LHCN-M2 (cell line): ENCODE measurements at regions not wholly inside any gene's neighbourhood (a gene's known extent, or its start where the extent isn't known, plus 50 kb on each side); places are given as distances from the start of the nearest gene placed in this dataset.

Source experiments
- DNase-seq: peaks from one replicate; pipeline ENCODE4 v3.0.0-alpha.2; 2012; ENCODE audit warnings: low read depth

GRCh38 chr7:10677211-10677610, 296.5 kb upstream of the PHF14 start:
- no peak for DNase-seq

- no peak for DNase-seq
Measured at GRCh38 chr7:10677668-10678232, 295.9 kb upstream of the PHF14 start.

- DNase-seq: no peak
Measured at GRCh38 chr7:10684606-10685005, 289.1 kb upstream of the PHF14 start.

GRCh38 chr7:10685040-10685439, 288.6 kb upstream of the PHF14 start:
- DNase-seq: no peak

- no peak for DNase-seq
Measured at GRCh38 chr7:10688544-10688943, 285.1 kb upstream of the PHF14 start.

GRCh38 chr7:10696064-10696463, 277.6 kb upstream of the PHF14 start:
- no peak for DNase-seq

GRCh38 chr7:10703059-10703458, 270.6 kb upstream of the PHF14 start:
- no peak for DNase-seq

- no peak for DNase-seq
Measured at GRCh38 chr7:10703981-10704380, 269.7 kb upstream of the PHF14 start.

- no peak for DNase-seq
Measured at GRCh38 chr7:10704653-10705052, 269.0 kb upstream of the PHF14 start.

- no peak for DNase-seq
Measured at GRCh38 chr7:10706875-10707493, 266.7 kb upstream of the PHF14 start.

GRCh38 chr7:10707519-10707918, 266.2 kb upstream of the PHF14 start:
- no peak for DNase-seq

GRCh38 chr7:10708447-10708846, 265.2 kb upstream of the PHF14 start:
- DNase-seq: peak; percentile 5

- no peak for DNase-seq
Measured at GRCh38 chr7:10718768-10719167, 254.9 kb upstream of the PHF14 start.

GRCh38 chr7:10720042-10720441, 253.6 kb upstream of the PHF14 start:
- DNase-seq: no peak

- DNase-seq: no peak
Measured at GRCh38 chr7:10721289-10721688, 252.4 kb upstream of the PHF14 start.

- no peak for DNase-seq
Measured at GRCh38 chr7:10723832-10724231, 249.8 kb upstream of the PHF14 start.

GRCh38 chr7:10724449-10724848, 249.2 kb upstream of the PHF14 start:
- no peak for DNase-seq

GRCh38 chr7:10727636-10728035, 246.0 kb upstream of the PHF14 start:
- no peak for DNase-seq

- no peak for DNase-seq
Measured at GRCh38 chr7:10731253-10731773, 242.4 kb upstream of the PHF14 start.

GRCh38 chr7:10733747-10734146, 239.9 kb upstream of the PHF14 start:
- DNase-seq: no peak

- no peak for DNase-seq
Measured at GRCh38 chr7:10734595-10734994, 239.1 kb upstream of the PHF14 start.

GRCh38 chr7:10739401-10739800, 234.3 kb upstream of the PHF14 start:
- no peak for DNase-seq

- no peak for DNase-seq
Measured at GRCh38 chr7:10740805-10741204, 232.9 kb upstream of the PHF14 start.

- no peak for DNase-seq
Measured at GRCh38 chr7:10756981-10757380, 216.7 kb upstream of the PHF14 start.
